Peyer's patch (tissue), 4 donors: ENCODE measurements at regions not wholly inside any gene's neighbourhood (a gene's known extent, or its start where the extent isn't known, plus 50 kb on each side); places are given as distances from the start of the nearest gene placed in this dataset.

ENCODE experiments used
- CTCF ChIP-seq, 6 experiments: fragments of 450-650 bp in 4 of 6; fragments of 200-600 bp in 2 of 6; sonication (generic) in 1 of 6; IDR thresholded peaks; one replicate each; pipeline ENCODE4 v1.5.1; 2017 to 2019; ENCODE audit warnings: antibody characterized with exemption in 6 of 6, mild to moderate bottlenecking in 3 of 6, moderate library complexity in 1 of 6
- POLR2A ChIP-seq, 2 donors: fragments of 450-650 bp; IDR thresholded peaks; one replicate each; pipeline ENCODE4 v1.5.1; 2017; ENCODE audit warnings: antibody characterized with exemption in 2 of 2, mild to moderate bottlenecking in 2 of 2, moderate library complexity in 2 of 2

GRCh38 chr6:147648916-147649315, 140.4 kb downstream of the SAMD5 start:
- TF ChIP-seq CTCF (IDR thresholded peaks at IDR 0.05) = no peak
- TF ChIP-seq POLR2A (IDR thresholded peaks at IDR 0.05) = no peak
